ENCODE measurements at regions not wholly inside any gene's neighbourhood (a gene's known extent, or its start where the extent isn't known, plus 50 kb on each side); places are given as distances from the start of the nearest gene placed in this dataset.

DNA sequence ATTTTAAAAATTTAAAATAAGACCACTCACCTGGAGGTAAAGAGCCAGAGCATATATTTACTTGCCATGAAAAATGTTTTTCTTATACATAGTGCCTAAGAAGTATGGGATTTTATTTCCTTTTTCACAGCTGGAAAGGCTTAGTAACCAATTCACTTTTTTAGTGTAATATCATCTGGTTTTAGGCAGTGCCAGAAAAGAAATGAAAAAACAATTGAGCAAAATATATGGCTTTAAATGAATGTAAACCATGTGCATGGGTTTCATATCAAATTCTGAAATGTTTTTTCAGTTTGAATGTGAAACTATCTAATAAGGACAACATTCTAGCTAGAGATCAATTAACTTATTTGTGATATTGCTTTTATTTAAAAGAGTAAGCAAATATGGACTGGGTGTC is 672.4 kb upstream of the ADAMTS5 start:
- peaks cover 6% of the 10 kb centered on the region; the same call in 1 of the 2 replicates for H3K9me3 Mint-ChIP-seq
- no peak overlapping the region for H3K27ac Mint-ChIP-seq
- CTCF ChIA-PET: no interaction called here
- POLR2A ChIA-PET: no interaction called here
- ATAC-seq (no peak), DNase-seq (ENCODE audit: low spot score) (no peak)
- H3K4me3 Mint-ChIP-seq: no peak overlapping the region
- H3K36me3 Mint-ChIP-seq: no peaks in the 10 kb centered on the region
- no peaks in the 10 kb centered on the region for H3K27me3 Mint-ChIP-seq (ENCODE audit: low read depth)
- H3K4me1 Mint-ChIP-seq: no peaks in the 10 kb centered on the region
- TF ChIP-seq ZNF532 (CRISPR knock-in tag; IDR thresholded peaks at IDR 0.05; ENCODE audit: borderline replicate concordance) (no peak), NR1H2 (CRISPR knock-in tag; IDR thresholded peaks at IDR 0.05) (no peak), ELF4 (CRISPR knock-in tag; IDR thresholded peaks at IDR 0.05; ENCODE audit: low read depth) (no peak), ESRRA (CRISPR knock-in tag; IDR thresholded peaks at IDR 0.05; ENCODE audit: borderline replicate concordance) (no peak), SP1 (CRISPR knock-in tag; conservative IDR thresholded peaks at IDR 0.05) (no peak), RELA (CRISPR knock-in tag; IDR thresholded peaks at IDR 0.05; ENCODE audit: borderline replicate concordance) (no peak), RORB (CRISPR knock-in tag; IDR thresholded peaks at IDR 0.05) (no peak), TEAD1 (CRISPR knock-in tag; IDR thresholded peaks at IDR 0.05) (no peak), ZNF671 (CRISPR knock-in tag; IDR thresholded peaks at IDR 0.05) (no peak), IRF2 (CRISPR knock-in tag; IDR thresholded peaks at IDR 0.05; ENCODE audit: borderline replicate concordance, low read depth) (no peak), CREM (CRISPR knock-in tag; IDR thresholded peaks at IDR 0.05) (no peak), CBFB (CRISPR knock-in tag; IDR thresholded peaks at IDR 0.05; ENCODE audit: low read depth) (no peak), TCF7 (CRISPR knock-in tag; IDR thresholded peaks at IDR 0.05; ENCODE audit: low read depth) (no peak), ATF1 (CRISPR knock-in tag; IDR thresholded peaks at IDR 0.05) (no peak), CTCF (IDR thresholded peaks at IDR 0.05) (no peak)
- TF ChIP-seq, protein P1, sequence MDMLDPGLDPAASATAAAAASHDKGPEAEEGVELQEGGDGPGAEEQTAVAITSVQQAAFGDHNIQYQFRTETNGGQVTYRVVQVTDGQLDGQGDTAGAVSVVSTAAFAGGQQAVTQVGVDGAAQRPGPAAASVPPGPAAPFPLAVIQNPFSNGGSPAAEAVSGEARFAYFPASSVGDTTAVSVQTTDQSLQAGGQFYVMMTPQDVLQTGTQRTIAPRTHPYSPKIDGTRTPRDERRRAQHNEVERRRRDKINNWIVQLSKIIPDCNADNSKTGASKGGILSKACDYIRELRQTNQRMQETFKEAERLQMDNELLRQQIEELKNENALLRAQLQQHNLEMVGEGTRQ (CRISPR knock-in tag; IDR thresholded peaks at IDR 0.05): no peak
- TF ChIP-seq, protein P2, sequence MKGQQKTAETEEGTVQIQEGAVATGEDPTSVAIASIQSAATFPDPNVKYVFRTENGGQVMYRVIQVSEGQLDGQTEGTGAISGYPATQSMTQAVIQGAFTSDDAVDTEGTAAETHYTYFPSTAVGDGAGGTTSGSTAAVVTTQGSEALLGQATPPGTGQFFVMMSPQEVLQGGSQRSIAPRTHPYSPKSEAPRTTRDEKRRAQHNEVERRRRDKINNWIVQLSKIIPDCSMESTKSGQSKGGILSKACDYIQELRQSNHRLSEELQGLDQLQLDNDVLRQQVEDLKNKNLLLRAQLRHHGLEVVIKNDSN (CRISPR knock-in tag; IDR thresholded peaks at IDR 0.05): no peak
- TF ChIP-seq, protein P3, sequence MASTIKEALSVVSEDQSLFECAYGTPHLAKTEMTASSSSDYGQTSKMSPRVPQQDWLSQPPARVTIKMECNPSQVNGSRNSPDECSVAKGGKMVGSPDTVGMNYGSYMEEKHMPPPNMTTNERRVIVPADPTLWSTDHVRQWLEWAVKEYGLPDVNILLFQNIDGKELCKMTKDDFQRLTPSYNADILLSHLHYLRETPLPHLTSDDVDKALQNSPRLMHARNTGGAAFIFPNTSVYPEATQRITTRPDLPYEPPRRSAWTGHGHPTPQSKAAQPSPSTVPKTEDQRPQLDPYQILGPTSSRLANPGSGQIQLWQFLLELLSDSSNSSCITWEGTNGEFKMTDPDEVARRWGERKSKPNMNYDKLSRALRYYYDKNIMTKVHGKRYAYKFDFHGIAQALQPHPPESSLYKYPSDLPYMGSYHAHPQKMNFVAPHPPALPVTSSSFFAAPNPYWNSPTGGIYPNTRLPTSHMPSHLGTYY (CRISPR knock-in tag; IDR thresholded peaks at IDR 0.05): no peak
- TF ChIP-seq, protein P4, sequence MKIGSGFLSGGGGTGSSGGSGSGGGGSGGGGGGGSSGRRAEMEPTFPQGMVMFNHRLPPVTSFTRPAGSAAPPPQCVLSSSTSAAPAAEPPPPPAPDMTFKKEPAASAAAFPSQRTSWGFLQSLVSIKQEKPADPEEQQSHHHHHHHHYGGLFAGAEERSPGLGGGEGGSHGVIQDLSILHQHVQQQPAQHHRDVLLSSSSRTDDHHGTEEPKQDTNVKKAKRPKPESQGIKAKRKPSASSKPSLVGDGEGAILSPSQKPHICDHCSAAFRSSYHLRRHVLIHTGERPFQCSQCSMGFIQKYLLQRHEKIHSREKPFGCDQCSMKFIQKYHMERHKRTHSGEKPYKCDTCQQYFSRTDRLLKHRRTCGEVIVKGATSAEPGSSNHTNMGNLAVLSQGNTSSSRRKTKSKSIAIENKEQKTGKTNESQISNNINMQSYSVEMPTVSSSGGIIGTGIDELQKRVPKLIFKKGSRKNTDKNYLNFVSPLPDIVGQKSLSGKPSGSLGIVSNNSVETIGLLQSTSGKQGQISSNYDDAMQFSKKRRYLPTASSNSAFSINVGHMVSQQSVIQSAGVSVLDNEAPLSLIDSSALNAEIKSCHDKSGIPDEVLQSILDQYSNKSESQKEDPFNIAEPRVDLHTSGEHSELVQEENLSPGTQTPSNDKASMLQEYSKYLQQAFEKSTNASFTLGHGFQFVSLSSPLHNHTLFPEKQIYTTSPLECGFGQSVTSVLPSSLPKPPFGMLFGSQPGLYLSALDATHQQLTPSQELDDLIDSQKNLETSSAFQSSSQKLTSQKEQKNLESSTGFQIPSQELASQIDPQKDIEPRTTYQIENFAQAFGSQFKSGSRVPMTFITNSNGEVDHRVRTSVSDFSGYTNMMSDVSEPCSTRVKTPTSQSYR (CRISPR knock-in tag; IDR thresholded peaks at IDR 0.05): no peak
